Osteocyte (in vitro differentiated cells): ENCODE measurements at regions not wholly inside any gene's neighbourhood (a gene's known extent, or its start where the extent isn't known, plus 50 kb on each side); places are given as distances from the start of the nearest gene placed in this dataset.

Experiments
- DNase-seq: peaks from one replicate; pipeline ENCODE4 v3.0.0; 2021; ENCODE audit warnings: mixed read lengths; ENCODE audit not compliant: unreplicated experiment; ENCODE audit errors: extremely low spot score
- H3K27ac Mint-ChIP-seq: one replicate; pipeline ENCODE4 v1.8.0; 2021; ENCODE audit warnings: mild to moderate bottlenecking, mixed read lengths; ENCODE audit not compliant: unreplicated experiment
- H3K27me3 Mint-ChIP-seq: one replicate; pipeline ENCODE4 v1.8.0; 2021; ENCODE audit warnings: mixed read lengths; ENCODE audit not compliant: unreplicated experiment
- H3K36me3 Mint-ChIP-seq: one replicate; pipeline ENCODE4 v1.8.0; 2021; ENCODE audit warnings: mixed read lengths; ENCODE audit not compliant: unreplicated experiment
- H3K4me1 Mint-ChIP-seq: one replicate; pipeline ENCODE4 v1.8.0; 2021; ENCODE audit warnings: mixed read lengths; ENCODE audit not compliant: unreplicated experiment
- H3K4me3 Mint-ChIP-seq: one replicate; pipeline ENCODE4 v1.8.0; 2021; ENCODE audit warnings: mild to moderate bottlenecking, moderate library complexity, mixed read lengths; ENCODE audit not compliant: unreplicated experiment
- H3K9me3 Mint-ChIP-seq: one replicate; pipeline ENCODE4 v1.8.0; 2021; ENCODE audit warnings: mixed read lengths; ENCODE audit not compliant: unreplicated experiment
- TF ChIP-seq, protein P1 (sequence below): fragments of 200-600 bp; sonication (generic); IDR thresholded peaks from 2 replicates; pipeline ENCODE4 v1.5.0; 2021; ENCODE audit warnings: antibody characterized with exemption, mild to moderate bottlenecking, moderate library complexity

- Mint-ChIP-seq H3K27me3 (peaks cover 20% of the 10 kb centered on the region), H3K4me1 (peaks cover 49% of the 10 kb centered on the region), H3K36me3 (no peaks in the 10 kb centered on the region), H3K4me3 (peak overlapping the region; percentile 27), H3K27ac (peak overlapping the region; percentile 90), H3K9me3 (peaks cover 10% of the 10 kb centered on the region)
- TF ChIP-seq, protein P1, sequence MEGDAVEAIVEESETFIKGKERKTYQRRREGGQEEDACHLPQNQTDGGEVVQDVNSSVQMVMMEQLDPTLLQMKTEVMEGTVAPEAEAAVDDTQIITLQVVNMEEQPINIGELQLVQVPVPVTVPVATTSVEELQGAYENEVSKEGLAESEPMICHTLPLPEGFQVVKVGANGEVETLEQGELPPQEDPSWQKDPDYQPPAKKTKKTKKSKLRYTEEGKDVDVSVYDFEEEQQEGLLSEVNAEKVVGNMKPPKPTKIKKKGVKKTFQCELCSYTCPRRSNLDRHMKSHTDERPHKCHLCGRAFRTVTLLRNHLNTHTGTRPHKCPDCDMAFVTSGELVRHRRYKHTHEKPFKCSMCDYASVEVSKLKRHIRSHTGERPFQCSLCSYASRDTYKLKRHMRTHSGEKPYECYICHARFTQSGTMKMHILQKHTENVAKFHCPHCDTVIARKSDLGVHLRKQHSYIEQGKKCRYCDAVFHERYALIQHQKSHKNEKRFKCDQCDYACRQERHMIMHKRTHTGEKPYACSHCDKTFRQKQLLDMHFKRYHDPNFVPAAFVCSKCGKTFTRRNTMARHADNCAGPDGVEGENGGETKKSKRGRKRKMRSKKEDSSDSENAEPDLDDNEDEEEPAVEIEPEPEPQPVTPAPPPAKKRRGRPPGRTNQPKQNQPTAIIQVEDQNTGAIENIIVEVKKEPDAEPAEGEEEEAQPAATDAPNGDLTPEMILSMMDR, result no peak
- DNase-seq, result no peak
These were observed 144.4 kb upstream of the IGF1R start for GRCh38 chr15:98503970-98504369.

GRCh38 chr15:98504998-98505397 lies 143.3 kb upstream of the IGF1R start:
- DNase-seq, result no peak
- peaks cover 49% of the 10 kb centered on the region for H3K4me1 Mint-ChIP-seq
- H3K27me3 Mint-ChIP-seq, result peaks cover 11% of the 10 kb centered on the region
- TF ChIP-seq, protein P1, result no peak
- H3K9me3 Mint-ChIP-seq, result peaks cover under 1% of the 10 kb centered on the region
- H3K27ac Mint-ChIP-seq, result peak overlapping the region; percentile 90
- no peaks in the 10 kb centered on the region for H3K36me3 Mint-ChIP-seq
- H3K4me3 Mint-ChIP-seq, result no peak overlapping the region

DNA sequence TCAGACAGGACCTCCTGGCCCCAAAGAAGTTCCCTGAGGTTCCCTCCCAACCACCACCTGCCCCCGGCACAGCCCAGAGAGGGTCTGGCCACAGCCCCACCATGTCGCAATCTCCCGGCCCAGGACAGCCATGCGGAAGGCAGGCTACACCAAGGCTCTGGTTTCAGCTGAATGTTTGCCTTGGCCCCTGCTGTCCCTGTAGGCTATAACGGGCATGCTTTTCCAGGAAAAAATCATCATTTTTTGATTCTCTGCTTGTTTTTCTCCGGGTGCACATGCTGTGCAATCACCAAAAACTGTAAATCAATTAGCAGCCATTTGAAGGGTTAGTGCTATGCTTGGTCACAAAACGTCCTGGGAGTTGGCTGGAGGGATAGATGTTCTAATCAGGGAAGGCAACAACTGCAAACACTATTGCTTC lies 142.7 kb upstream of the IGF1R start:
- Mint-ChIP-seq H3K4me1 (peaks cover 49% of the 10 kb centered on the region), H3K9me3 (peaks cover 3% of the 10 kb centered on the region), H3K27me3 (peaks cover 17% of the 10 kb centered on the region), H3K27ac (peak overlapping the region; percentile 90), H3K4me3 (no peak overlapping the region), H3K36me3 (no peaks in the 10 kb centered on the region)
- peak; percentile 87 for DNase-seq
- TF ChIP-seq, protein P1, result no peak

- Mint-ChIP-seq H3K4me1 (peaks cover 49% of the 10 kb centered on the region), H3K9me3 (peaks cover 3% of the 10 kb centered on the region), H3K27me3 (peaks cover 18% of the 10 kb centered on the region), H3K4me3 (no peak overlapping the region), H3K36me3 (no peaks in the 10 kb centered on the region), H3K27ac (peak overlapping the region; percentile 90)
- TF ChIP-seq, protein P1, result no peak
- DNase-seq, result no peak
These were observed 142.2 kb upstream of the IGF1R start for GRCh38 chr15:98506172-98506571.

GRCh38 chr15:98506711-98507110 lies 141.6 kb upstream of the IGF1R start:
- H3K4me3 Mint-ChIP-seq, result no peak overlapping the region
- TF ChIP-seq, protein P1, result no peak
- peaks cover 3% of the 10 kb centered on the region for H3K9me3 Mint-ChIP-seq
- H3K36me3 Mint-ChIP-seq, result no peaks in the 10 kb centered on the region
- DNase-seq, result no peak
- H3K27ac Mint-ChIP-seq, result peak overlapping the region; percentile 90
- H3K27me3 Mint-ChIP-seq, result peaks cover 18% of the 10 kb centered on the region
- peaks cover 49% of the 10 kb centered on the region for H3K4me1 Mint-ChIP-seq
